Fibroblast of upper back skin (primary cell): ENCODE measurements at regions not wholly inside any gene's neighbourhood (a gene's known extent, or its start where the extent isn't known, plus 50 kb on each side); places are given as distances from the start of the nearest gene placed in this dataset.
A peak's percentile ranks its signal among the peaks of the same experiment; 100 is the strongest.

Experiments
- DNase-seq: peaks from one replicate; pipeline ENCODE4 v3.0.0-alpha.2; 2013

DNA sequence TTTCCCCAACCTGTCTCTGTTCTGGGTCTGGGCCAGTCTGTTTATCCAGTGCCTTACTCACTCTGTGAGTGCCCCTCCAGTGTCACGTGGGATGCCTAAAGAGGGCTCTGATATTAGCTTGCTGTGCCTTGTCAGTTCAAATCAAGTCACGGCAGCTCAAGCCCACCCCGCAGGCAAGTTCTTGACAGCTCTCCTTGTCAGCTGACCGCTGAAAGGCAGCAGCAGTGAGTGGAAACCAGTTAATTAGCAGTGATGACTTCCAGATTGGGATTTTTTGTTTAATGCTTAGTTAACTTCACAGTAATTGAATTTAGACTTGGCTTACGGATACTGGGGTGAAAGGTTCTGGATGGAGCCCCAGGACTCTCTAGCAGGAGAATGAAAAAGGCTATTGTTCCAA lies 210.1 kb downstream of the PSAT1 start:
- no peak for DNase-seq

DNA sequence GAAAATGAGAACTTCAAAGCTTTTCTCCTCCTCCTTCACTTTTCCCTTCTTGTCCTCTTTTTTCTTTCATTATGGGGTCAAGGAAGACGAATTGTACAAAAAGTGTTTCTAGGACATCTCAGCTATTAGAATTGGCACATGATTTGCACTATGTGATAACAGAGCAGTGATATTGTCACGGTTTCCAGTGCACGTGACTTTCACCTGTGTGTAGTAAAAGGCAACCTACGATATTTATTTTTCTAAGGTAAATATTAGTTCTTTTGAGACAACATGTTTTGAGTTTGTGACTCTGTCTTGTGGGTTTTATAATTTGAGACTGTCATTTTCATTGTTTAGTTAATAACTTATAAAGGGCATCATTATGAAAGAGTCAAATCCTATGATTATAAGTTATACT lies 213.1 kb downstream of the PSAT1 start:
- DNase-seq = no peak

DNA sequence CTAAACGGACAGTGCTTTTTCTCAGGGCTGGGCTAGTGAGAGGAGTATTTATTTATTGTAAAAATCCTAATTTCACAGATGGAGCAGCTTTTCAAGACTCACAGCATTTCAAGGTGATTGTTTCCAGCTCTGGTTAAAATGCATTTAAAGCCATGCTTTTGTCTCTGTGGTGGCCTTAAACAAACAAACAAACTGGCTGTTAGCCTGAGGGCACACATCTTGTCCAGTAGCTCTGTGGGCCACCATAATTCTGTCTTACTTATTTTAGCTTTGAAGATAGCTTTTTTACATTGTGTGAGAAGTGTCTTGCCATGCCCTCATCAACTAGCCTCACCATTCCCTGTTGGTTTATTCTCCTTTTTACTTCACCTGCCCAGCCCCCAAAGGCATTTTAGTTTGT lies 218.2 kb downstream of the PSAT1 start:
- no peak for DNase-seq

DNA sequence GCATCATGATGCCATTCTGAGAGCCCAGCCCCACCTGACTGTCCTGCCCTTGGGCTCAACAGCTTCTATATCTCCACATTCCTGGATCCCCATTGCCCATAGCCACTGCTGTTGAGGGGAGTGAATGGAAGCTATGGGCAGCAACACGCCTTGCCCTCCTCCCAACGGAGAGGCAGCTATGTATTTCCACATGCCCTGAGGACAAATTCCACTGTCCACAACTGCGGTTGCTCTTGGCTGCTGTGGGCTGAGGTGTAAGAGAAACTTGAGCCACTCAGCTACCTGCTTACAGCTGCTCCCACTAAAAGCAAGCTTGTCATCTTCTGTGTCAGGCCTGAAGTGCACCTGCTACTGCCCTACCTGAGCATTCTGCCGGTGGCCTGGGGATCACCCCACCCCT lies 222.9 kb downstream of the PSAT1 start:
- DNase-seq = no peak

DNA sequence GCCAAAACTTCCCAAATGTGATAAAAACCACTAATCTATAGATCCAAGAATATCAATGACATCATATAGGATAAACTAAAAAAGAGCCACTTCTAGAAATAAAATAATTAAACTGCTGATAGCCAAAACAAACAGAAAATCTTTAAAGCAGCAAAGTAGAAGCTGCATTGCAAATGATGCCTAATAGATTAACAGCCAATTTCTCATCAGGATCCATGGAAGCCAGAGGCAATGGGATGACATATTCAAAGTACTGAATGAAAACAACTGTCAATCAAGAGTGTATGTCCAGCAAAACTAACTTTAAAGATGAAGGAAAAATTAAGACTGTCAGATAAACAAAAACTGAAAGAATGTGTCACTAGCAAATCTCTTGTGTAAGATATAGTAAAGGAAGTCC lies 224.8 kb downstream of the PSAT1 start:
- DNase-seq = no peak

DNA sequence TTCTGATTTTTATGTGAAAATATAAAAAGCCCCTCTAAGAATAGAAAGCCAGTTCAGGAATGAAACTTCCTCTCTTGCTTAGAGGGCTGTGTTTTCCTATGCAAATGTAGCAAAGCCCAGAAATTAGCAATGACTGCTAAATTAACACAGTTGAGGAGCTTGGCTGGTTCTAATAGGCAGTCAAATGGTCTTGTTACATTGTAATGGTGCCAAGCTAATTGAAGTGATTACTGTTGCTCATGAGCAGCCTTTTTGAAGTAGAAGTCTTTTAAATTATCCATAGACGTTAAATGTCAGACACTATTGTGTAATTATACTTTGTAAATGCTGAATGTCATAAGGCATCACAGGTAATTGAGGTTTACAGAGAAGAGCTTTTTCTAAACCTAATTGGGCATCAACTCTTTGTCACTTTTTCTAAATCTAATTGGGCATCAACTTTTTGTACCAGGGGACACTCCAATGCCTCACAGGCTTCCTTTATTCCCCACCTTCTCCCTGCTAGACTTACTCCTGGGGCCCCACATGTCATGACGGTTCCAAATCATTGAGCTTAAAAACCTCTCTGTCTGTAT lies 229.1 kb downstream of the PSAT1 start:
- DNase-seq = no peak

DNA sequence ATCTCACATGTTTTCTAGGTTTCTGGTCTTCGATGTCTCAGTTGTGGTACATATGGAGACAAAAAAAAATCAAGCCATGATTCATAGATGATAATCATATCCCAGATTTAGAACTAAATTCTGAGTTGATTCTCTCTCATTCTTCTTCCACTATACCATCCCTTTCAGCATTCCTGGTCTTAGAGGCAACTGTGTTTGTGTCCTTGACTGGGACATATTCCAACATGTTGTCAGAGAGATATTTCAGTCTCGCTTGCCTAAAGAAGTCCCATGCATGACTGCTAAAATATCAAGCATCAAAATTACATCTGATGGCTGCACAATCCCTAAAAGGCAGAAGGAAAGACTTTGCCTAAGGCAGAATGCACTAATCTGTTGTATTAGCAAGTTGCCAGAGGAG lies 236.6 kb downstream of the PSAT1 start:
- DNase-seq = peak; percentile 48

DNA sequence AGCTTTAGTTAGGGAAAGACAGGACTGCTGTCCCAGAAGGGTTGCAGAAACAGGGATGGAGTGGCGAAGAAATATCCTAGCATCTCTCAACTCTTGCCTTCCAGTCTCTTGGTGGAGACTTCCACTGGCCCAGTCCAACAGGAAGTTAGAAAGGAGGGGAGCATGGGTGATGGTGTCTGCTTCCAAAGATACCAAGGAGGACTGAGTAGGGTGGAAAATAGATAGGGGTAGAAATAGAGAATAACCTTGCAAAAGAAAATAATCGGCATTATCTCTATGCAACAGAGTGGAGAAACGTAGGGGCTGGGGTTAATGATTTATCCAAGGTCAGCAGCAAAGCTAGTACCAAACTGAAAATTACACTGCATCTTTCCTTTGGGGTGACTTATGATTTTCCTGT lies 242.3 kb downstream of the PSAT1 start:
- no peak for DNase-seq

DNA sequence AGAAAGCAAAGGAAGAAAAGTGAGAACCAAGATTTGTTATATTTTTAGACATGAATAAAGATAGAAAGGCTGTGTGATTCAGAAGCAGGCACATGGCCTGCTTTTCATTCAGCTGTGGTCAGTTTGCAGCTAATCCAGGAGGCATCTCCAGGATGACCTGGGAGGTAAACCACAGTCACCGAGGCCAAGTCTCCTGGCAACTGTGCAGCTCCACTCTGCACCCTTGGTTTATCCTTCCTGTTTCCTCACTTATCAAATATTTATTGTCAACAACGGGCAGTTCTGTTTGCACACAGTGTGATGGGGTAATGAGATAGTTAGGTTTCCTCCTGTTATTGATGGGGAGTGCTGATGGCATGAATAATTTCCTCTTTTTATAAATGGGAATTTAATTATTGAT lies 243.0 kb downstream of the PSAT1 start:
- DNase-seq = peak; percentile 80

DNA sequence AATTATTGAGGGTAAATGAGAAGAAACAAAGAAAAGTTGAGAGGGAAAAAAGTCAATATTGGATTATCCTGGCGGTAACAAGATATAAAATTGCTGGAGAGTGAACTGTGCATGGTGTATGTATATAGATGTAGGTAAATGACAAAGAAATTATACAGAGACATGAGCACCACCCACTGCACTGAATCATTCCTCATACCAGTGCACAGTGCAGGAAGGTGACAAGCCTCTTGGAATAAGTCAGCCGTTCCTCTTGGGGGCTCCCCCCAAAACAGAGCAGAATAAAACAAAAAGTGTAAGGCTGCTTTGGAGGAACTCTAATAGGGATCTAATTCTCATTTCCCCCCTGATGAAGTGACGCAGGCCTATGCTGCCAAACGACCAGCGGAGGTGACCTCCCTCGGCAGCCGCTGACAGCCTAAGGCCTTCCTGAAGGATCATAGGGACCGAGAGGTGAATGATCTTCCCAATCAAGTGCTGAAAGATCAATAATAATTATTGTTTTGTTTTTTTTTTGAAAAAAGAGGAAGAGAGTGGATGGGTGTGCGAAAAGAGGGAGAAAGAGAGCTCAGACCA lies 245.0 kb downstream of the PSAT1 start:
- no peak for DNase-seq

DNA sequence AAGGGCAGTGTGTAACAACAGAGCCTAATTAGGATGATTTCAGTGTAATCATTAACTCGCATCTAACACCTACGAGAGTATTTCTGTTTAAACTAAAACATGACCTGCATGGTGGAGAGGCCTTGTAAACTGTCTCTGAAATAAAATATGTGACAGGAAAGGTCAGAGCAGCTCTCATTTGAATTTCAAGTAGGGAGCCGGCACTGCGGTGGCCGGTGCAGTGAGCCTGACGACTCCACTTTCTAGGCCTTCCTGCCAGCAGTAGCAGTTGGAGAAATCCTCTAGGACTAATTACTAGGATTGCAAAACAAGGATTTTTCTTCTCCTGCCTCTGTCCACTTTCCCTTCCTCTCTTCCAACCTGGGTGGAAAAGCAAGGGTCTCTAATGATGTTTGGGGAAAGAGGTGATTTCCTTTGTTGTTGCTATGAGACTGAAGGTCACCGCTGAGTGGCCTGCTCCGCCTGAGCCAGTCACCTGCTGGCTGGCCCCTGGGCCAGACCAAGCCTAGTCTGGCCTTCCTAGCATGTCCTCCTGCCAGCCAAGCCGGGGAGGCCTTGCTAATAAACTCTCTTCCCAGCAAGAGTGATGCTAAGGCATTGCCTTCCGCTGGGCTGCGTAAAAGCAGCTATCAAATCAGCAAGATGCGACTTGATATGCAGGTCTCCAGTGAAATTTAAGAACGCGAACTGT lies 245.7 kb downstream of the PSAT1 start:
- no peak for DNase-seq

DNA sequence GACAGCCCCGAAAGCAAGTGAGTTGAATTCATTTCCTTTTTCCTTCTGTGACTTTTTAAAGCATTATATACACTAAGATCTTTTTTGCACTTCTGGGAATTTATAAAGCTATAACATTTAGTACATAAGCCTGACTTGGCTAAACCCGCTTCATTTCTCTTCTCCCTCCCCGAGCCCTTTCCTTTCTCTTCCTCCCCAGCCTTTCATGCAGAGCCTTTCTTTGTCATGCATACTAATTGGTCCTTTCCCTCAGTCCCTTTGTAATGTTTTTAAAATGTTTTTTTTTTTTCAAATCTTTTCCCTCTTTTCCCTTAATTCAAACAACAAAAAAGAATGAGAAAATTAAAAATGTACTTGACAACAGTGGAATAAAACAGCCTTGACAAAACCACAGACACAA lies 246.4 kb downstream of the PSAT1 start:
- DNase-seq = no peak

DNA sequence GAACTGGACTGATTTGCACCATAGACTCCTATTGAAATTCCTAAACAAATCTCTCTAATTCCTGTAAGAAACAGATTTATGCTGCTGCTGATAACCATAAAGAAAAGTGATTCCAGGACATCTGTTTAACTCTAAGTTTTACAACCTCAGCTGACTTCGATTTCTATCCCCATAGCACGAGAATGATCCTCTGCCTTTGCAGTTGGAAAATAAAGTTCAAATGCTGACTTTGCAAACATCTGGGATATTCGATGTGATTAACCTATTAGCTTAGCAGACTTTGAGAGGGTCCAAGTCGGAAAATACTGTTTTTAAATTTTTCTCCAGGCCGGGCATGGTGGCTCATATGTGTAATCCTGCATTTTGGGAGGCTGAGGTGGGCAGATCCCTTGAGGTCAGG lies 247.3 kb downstream of the PSAT1 start:
- no peak for DNase-seq

DNA sequence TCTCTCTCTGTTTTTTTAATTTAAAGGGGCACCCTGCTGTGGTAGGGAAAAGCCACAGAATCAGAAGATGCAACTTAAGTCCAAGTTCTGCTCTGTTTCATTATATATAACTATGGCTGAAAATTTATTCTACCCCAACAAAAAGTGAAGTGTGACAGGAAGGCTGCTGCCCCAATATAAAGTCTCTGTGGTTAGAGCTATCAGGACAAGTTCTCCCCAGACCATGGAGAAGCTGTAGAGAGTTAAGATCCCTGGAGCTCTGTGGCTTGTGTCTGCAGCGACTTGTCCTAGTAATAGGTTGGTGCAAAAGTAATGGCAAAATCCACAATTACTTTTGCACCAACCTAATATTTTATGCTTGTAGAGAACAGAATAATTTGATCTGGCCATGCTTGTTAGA lies 250.9 kb downstream of the PSAT1 start:
- DNase-seq = no peak

DNA sequence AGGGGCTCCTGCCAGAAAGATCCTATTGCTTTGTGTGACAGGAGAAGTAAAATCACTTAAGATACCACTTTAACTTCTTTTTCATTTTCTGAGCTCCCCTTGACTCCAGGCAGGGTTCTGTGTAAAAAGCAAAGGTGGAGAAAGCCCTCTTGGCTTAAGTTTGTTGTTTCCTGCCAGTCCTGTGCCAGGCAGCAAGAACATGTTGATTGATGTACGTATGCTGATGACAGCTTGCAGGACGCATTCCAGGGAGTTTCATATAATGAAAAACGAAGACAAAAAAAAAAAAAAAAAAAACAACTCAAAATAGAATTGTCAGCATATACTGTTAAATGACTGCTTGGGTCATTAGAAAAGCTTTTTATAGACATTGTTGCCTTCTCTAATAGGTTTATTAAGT lies 251.7 kb downstream of the PSAT1 start:
- DNase-seq = no peak

DNA sequence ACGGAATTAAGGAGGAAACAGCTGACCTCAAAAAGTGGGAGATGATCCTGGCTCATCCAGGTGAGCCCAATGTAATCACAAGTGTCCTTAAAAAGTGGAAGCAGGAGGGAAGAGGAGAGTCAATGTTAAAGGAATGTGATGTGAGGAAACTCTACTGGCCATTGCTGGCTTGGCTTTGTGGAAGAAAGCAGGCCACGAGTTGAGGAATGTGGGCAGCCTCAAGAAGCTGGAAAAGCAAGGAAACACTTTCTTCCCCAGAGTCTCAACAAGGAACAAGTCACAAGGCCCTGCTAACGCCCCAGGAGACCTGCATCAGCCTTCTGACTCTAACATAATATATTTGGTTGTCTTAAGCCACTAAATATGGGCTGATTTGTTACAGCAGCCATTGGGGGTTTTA lies 252.8 kb downstream of the PSAT1 start:
- peak; percentile 43 for DNase-seq

DNA sequence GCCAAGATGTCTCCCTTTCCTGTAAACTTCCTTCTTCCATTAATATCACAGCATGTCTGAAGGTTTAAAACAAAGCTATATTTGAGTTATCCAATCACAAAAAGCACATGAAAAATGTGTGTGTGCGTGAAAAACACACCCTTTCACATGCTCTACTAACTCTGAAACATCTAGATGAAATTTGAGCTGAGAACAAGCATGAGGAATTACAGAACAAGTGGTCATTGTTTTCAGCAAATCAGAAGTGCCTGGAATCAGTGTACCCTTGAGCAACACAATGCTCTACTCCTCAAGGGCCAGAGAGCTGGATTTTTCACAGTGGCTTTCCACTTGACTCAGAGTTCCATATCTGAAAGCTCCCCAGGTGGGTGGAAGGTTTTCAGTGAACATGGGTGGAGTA lies 255.9 kb downstream of the PSAT1 start:
- no peak for DNase-seq

DNA sequence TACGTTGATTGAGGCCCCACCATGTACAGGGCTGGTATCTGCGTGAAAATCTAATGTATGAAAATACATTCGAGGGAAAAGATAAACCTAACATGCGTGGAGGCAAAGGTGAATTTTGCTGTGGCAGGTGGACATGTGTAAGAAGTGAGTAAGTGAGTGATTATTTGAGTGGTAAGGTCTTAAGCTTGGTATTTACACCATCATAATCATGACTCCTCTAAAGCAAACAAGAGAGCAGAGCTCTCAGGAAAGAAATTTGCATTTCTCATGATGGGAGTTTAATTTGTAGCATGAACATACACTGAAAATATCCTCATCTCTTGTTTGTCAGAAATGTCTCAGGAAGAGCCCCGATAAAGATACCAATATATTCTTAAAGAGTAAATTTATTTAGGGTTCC lies 260.6 kb downstream of the PSAT1 start:
- no peak for DNase-seq

DNA sequence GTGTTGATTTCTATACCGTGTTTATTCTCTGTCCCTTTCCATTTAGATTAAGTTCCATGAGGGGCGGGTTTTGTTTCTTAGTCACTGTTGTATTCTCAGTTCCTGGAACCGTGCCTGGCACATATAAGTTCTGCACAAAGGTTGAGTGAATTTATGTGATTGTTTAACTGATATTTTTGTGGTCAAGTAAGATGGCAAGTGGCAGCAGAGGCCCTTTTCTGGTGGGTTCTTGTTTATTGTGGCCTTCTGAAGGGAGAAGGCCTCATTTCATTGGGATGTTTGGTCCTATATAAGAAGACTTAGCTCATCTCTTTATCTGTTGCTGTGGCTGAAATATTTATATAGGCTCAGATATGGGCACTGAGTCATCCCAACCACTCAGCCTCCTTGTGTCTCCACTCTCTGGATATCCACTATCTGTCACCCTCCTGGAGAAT lies 262.5 kb downstream of the PSAT1 start:
- peak; percentile 63 for DNase-seq

DNA sequence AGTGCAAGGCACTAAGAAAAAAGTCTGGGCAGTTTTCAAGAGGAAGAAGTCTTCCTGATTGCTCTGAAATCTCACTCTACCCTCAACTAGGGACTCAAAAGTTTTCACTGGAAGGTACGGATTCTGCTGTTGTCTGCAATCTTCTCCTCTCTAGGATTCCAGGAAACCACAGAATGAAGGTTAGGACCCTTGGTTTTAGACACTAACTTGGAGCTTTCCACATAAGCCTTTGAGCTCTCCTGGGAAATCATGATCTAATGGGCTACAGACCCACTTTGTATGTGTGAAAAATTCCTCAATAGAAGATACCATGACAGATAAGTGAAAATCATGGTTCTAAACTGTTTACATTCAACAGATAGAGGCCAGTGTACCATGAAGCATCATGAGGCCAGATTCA lies 265.1 kb downstream of the PSAT1 start:
- DNase-seq = peak; percentile 32

DNA sequence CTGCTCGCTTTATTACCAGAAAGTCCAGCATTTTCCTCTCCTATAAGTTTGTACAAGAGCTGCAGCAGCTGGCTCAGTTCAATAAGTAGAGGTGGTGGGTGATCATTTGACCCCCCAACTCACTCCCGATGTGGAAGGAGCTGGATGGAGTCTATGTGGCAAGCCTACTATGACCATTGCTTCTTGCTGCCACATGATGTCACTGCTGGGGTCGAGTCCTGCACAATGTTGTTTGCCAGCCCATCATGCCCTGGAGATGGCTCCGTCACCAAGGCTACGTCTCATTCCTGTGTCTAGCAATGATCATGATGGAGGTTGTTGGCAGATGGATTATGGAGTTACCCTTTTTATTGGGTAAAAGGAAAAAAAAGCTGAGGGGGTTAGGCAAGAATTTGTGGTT lies 266.3 kb downstream of the PSAT1 start:
- no peak for DNase-seq

DNA sequence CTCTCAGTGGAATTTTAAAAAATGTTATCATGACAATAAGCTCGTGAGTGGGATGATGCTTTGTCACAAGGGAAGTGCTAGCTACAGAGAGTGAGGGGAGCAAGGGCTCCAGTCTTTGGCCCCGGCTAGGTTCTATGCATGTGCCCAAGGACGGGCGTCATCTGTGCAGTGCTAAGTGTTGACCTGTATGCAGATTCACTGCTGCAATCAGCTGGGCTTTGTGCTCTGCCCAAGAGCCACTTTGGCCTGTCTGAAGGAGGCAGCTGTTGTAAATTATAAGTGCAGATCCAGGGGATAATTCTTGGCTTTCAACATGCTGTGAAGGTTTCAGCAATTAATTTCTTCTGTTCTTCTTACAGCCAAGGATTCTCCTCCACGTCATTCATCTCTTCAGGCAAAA lies 268.6 kb downstream of the PSAT1 start:
- DNase-seq = peak; percentile 28

DNA sequence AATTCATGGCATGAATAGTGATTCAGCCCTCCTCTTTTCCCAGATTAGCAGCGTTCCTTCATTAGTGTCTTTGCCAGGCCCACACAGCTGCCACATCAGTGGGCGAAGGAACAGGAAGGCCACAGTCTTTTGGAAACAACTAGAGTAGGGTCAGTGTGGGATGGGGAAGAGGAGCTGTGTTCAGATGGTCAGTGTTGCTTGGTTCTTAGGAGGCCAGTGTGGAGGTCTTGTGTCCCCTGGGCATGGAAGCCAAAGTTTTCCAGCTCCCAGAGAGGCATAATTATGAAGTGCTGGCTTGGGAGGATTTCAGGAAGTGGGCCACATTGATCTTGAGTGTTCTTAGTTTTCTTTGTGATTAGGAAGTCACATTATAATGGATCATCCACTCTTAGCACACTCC lies 269.6 kb downstream of the PSAT1 start:
- no peak for DNase-seq

DNA sequence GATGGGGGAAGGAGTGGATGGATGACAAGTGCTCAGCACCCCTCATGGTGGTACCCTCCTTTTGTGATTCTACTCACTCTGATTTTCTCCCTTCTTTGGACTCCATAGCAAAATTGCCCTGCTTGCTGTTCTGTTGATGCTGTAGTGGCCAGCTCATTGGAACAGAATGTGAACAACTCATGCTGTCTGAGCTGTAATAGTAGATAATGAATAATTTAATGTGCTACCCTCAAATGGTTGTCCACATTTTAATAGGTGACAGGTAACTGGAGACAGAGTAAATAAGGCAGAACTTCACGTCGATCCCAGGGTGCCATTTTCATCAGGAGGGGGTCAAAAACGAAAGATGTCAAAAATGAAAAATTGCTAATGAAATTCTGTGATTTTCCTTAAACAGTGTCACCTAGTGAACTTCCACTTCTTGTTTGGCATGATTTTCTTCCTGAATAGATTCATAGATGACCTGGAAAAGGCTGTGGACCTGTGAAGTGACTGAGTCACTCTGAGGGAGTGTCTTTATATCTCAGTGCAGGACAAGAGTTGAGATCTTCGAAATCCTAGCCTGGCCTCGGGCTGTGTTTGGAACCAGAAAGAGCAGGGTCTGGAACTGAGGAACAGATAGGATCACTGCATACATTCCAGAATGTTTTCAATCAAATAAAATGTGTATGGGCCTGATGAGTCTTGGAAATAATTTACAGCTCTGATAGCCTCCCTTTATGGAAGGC lies 270.2 kb downstream of the PSAT1 start:
- DNase-seq = peak; percentile 49
